Right cardiac atrium (tissue), 5 donors: ENCODE measurements at regions not wholly inside any gene's neighbourhood (a gene's known extent, or its start where the extent isn't known, plus 50 kb on each side); places are given as distances from the start of the nearest gene placed in this dataset.

Source experiments
- ATAC-seq, 2 donors: fragments of 200-7000 bp; cut with Tn5 transposase; one replicate each; pipeline versions ENCODE4 v1.8.0 to v1.9.1; 2020; ENCODE audit warnings: moderate library complexity in 2 of 2, mild to moderate bottlenecking in 1 of 2
- DNase-seq, 3 donors: peaks; one replicate each; pipeline ENCODE4 v3.0.0-alpha.2; 2020
- H3K27ac ChIP-seq: one replicate; pipeline ENCODE4 v1.5.1; 2013; ENCODE audit warnings: mild to moderate bottlenecking, low read length, control low read depth, moderate library complexity
- H3K27me3 ChIP-seq: one replicate; pipeline ENCODE4 v1.6.1; 2013; ENCODE audit not compliant: control insufficient read depth, insufficient read depth
- H3K4me1 ChIP-seq: one replicate; pipeline ENCODE4 v1.6.1; 2013; ENCODE audit warnings: low read length; ENCODE audit not compliant: control insufficient read depth, insufficient read depth
- H3K4me3 ChIP-seq: one replicate; pipeline ENCODE4 v1.5.1; 2013; ENCODE audit warnings: low read length, control low read depth
- H3K9me3 ChIP-seq: one replicate; pipeline ENCODE4 v1.6.1; 2013; ENCODE audit warnings: low read length; ENCODE audit not compliant: control insufficient read depth
- WGBS: extraction: QIAGEN DNeasy Blood & Tissue Kit; methylation state at CpG from one replicate; pipeline ENCODE4 v1.1.7; 2013; 5-methylcytosine and 5-hydroxymethylcytosine counted together
- intact Hi-C, 4 donors: fragments of 100-400 bp; cut with DNase I; formaldehyde crosslinking; loops; one replicate each; pipeline versions ENCODE4 v1.11.0 to v1.14.0; 2022 to 2023
- donor health status: healthy with polysubstance abuse.
- donor health status: DM: no; HTN: yes; CAD: no.
- donor health status: DM: no; HTN: no; CAD: no.
- donor health status: DM: no; HTN: yes; CAD: no; lungs with severe emphysema.
- donor health status: DM: yes; HTN: yes; CAD: no.

DNA sequence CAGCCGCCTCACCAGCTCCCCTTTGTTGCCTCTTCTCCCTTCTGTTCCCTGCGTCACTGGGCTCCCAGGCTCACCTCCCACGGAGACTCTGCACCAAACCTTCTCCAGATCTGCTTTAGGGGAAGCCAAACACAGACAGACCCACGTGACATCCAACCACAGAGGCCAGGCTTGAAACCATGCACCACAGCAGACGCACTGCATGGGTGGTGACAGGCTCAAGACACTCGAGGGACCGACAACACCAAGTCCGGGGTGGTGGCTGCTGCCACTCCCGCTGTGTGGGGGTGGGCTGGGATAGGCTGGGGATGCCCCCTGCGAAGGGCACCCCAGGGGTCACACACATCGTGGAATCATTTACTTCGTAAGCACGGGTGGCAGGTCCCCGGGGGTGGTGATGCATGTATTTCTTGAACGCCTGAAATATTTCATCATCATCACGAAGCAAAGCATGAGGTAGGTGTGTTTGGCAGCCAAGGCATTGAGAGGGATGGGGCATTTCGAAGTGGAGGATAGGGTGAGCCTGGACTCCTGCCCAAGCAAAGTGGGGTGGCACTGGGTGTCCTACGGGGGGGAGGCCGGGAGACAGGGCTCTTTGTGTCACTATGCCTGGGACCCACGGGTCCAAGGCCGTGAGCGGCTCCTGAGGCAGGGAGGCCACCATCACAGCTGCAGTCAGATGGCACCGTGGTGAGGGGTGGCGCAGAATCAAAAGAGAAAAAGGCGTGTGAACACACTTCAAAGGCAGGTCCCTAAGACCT, 66.8 kb upstream of the RFLNA start:
- Histone ChIP-seq H3K4me3 (no peak overlapping the region), H3K9me3 (no peaks in the 10 kb centered on the region), H3K27ac (no peak overlapping the region), H3K4me1 (no peaks in the 10 kb centered on the region), H3K27me3 (no peaks in the 10 kb centered on the region)
- ATAC-seq: no peak
- WGBS: 81% methylated on average over 25 of the region's 25 CpGs
- intact Hi-C loops: no loop called here
- no peak for DNase-seq

DNA sequence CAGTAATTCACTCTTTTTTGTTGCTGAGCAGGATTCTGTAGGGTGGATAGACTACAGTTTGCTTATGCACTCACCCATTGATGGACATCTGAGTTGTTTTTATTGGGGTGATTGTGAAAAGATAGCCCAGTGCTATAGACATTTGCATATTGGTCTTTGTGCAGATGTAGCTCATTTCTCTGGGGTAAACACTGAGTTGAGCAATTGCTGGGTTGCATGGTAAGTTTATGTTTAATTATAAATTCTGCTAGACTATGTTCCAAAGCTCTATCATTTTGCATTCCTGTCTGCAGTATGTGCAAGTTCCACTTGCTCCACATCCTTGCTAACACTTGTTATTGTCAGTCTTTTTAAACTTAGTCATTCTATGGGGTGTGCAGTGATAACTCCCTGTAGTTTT, 65.4 kb upstream of the RFLNA start:
- no peak for DNase-seq
- Histone ChIP-seq H3K27me3 (no peaks in the 10 kb centered on the region), H3K9me3 (no peaks in the 10 kb centered on the region), H3K27ac (no peak overlapping the region), H3K4me1 (no peaks in the 10 kb centered on the region), H3K4me3 (no peak overlapping the region)
- intact Hi-C loops: no loop called here
- ATAC-seq: no peak

DNA sequence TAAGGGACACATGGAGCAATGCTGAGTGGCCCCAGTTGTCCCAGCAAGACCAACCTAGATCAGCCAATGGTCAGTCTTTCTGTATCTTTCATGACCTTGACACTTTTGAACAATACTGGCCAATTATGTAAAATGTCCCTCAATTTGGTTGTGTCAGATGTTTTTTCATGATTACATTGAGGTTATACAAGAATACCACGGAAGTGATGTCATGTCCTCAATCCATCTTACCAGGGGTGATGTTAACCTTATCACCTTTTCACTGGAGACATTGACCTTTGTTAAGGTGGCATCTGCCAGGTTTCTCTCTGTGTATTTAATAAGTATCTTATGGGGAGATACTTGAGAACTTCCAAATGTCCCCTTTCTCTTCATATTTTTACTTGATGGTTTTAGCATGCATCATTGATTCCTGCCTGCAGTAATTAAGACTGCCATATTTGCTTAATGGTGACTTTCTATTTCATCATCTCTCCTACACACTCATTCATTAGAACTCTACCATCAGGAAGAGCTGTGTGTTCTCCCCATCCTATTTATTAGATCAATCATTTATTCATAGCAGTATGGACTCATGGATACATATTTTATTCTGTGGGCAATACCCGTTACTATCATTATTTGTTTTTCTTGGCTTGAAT, 64.7 kb upstream of the RFLNA start:
- no peaks in the 10 kb centered on the region for H3K4me1 ChIP-seq
- intact Hi-C loops: no loop called here
- H3K4me3 ChIP-seq: no peak overlapping the region
- H3K27ac ChIP-seq: no peak overlapping the region
- no peaks in the 10 kb centered on the region for H3K9me3 ChIP-seq
- DNase-seq (no peak), ATAC-seq (no peak)
- no peaks in the 10 kb centered on the region for H3K27me3 ChIP-seq
- 79% methylated on average over 2 of the region's 2 CpGs for WGBS

DNA sequence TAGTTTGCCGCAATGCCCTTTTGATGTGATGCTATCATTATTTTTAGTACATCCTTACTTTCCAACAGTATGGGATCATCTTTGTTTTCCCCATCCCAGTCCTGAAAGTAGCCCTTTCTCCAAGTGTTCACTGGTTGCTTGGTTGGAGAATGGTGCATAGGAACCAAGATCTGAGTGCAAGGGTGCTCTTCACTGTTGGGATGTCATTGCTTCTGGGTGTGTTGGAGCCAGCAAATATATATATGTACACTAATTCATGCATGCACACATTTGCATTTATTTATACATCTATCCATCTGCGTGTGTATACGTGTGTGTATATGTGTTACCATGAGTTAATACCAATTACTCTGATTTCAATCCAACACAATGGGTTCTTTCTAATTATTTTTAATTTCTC, 64.1 kb upstream of the RFLNA start:
- Histone ChIP-seq H3K27ac (no peak overlapping the region), H3K27me3 (no peaks in the 10 kb centered on the region), H3K4me3 (no peak overlapping the region), H3K4me1 (no peaks in the 10 kb centered on the region), H3K9me3 (no peaks in the 10 kb centered on the region)
- 98% methylated on average over 3 of the region's 3 CpGs for WGBS
- intact Hi-C loops: no loop called here
- ATAC-seq (no peak), DNase-seq (no peak)

DNA sequence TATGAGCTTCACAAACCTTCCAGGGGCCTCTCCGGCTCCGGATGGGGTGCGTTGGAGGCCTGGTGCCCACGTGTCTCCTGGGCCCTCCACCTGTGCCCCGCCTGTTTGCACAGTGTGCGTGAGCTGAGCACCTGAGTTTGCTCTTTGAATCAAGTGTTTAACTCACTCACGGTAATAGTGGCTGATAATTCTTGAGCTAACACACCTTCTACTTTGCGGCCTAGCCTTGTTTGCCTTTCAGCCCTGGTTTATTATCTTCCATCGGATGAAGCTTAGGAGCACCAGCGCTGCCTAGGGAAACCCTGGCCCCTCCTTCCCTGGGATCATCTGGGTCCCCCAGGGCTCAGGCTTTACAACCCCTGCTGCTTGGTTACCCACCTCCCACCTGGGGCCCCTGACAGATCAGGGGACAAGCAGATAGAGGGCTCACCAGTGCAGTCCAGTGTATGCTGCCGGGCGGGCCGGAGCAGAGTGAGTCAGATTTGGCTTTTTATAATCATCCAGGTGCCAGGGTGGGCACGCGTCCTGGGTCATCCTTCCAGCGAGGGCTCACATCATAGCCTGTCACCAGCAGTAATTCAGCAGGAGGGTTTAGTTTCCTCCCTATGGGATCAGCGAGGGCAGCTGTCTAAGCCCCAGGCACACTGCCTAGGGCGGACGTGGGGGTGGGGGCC, 62.8 kb upstream of the RFLNA start:
- no peaks in the 10 kb centered on the region for H3K4me1 ChIP-seq
- 88% methylated on average over 19 of the region's 19 CpGs for WGBS
- intact Hi-C loops: no loop called here
- H3K27ac ChIP-seq: no peak overlapping the region
- DNase-seq: no peak
- H3K4me3 ChIP-seq: no peak overlapping the region
- ATAC-seq: no peak
- no peaks in the 10 kb centered on the region for H3K9me3 ChIP-seq
- H3K27me3 ChIP-seq: no peaks in the 10 kb centered on the region

DNA sequence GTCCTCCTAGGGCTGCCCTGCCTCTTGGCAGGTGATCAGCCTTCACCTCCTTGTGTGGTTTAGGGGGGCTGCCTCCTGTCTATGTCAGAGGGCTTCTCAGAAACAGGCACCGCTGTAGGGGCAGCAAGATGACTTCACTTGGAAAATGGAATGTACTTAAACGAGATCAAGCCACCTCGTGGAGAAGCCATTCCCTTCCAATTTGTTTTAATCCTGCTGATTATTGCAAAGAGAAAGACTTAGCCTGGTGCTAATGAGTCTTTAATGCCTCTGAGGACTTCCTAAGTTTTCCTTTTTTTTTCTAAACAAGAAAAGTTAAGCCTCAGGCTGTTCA, 62.3 kb upstream of the RFLNA start:
- Histone ChIP-seq H3K27ac (no peak overlapping the region), H3K9me3 (no peaks in the 10 kb centered on the region), H3K4me3 (no peak overlapping the region), H3K4me1 (no peaks in the 10 kb centered on the region), H3K27me3 (no peaks in the 10 kb centered on the region)
- 65% methylated on average over 3 of the region's 3 CpGs for WGBS
- intact Hi-C loops: no loop called here
- ATAC-seq (no peak), DNase-seq (no peak)

DNA sequence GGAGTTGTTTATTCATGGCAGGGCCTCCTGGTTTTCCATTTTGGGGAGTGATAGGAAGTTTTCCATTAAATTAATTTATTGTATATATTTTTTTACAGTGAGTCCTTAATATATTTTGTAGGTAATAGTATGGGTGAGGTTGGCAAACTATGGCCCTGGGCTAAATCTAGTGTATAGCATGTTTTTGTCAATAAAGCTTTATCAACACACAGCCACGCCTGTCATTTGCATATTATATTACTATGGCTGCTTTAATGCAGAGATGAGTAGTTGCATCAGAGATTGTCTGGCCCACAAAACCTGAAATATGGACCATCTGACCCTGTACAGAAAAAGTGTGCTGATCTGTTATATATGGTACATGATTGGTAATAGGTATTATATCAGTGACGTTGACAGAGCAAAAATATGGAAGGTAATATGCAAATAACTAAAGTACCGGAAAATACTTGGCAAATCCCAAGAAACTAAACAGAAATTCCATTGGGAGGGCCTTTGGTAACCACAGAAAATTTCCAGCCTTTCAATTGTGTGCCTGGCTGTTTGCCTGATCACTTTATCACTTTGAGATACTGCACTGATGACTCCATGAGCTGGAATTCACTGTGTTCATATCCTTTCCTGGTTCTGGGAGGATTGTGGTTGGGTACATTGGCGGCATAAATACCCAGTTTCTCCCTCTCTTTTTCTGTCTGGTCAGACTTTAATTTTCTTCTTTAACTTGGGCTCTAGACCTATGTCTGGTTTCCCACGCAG, 61.7 kb upstream of the RFLNA start:
- Histone ChIP-seq H3K4me3 (no peak overlapping the region), H3K4me1 (no peaks in the 10 kb centered on the region), H3K27me3 (no peaks in the 10 kb centered on the region), H3K27ac (no peak overlapping the region), H3K9me3 (no peaks in the 10 kb centered on the region)
- 57% methylated on average over 5 of the region's 5 CpGs for WGBS
- DNase-seq (no peak), ATAC-seq (peak; percentile 59 to 90)
- intact Hi-C loops: no loop called here

DNA sequence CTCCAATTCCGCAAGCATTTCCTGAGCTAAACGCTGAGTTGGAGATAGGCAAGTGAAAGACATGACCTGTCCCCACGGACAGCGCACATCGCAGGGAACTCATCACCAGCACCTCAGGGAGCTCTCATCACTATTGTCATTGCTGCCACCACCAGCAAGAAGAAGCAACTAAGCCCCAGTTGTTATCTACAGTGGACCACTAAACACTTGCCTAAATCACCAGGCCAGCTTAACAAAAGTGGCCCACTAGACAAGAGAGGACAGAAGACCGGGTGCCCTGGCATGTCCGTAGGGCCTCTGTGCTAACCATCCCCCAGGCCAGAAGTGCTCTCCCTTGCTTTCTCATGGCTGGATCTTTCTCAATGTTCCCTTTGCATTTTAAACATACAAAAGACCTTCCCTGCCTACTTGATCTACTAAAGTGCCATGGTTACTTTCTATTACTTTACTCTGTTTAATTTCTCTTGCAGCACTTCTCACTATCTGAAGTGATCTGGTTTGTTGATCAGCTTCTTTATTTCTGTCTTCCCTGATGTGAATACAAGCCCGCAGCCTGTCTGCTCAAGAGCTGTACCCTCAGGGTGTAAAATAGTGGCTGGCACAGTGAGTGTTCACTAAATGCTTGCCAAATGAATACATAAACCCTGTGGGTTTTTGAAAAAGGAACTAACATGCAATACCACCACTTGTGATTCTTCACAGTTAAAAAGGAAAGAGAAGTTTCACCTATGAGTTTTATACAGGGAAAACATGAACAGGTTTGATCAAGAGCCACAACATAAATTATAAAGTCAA, 60.9 kb upstream of the RFLNA start:
- DNase-seq: no peak
- WGBS: 39% methylated on average over 8 of the region's 8 CpGs
- Histone ChIP-seq H3K4me1 (no peaks in the 10 kb centered on the region), H3K27ac (no peak overlapping the region), H3K9me3 (no peaks in the 10 kb centered on the region), H3K27me3 (no peaks in the 10 kb centered on the region), H3K4me3 (no peak overlapping the region)
- ATAC-seq: peak; percentile 60 to 63
- intact Hi-C loops: no loop called here

DNA sequence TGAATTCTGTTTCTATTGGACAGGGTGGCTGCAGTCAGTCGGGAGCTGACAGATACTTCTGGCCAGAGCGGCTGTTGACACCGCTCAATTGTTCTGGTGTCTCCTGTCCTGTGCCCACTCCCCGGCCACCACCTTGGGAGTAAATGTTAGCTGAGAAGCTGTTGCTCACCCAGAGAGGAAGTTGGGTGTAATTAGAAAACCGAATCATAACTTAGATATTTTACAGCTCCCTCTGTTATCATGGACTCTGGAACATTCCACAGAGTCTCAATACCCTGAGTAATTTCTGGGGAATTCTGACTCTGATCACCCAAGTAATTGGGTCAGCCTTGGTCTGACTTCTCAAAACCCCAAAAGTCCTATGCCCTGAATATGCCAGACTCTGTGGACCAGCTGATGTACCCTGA, 58.3 kb upstream of the RFLNA start:
- H3K9me3 ChIP-seq: peaks cover 2% of the 10 kb centered on the region
- H3K27ac ChIP-seq: no peak overlapping the region
- no peak for ATAC-seq
- no peaks in the 10 kb centered on the region for H3K4me1 ChIP-seq
- WGBS: 66% methylated on average over 5 of the region's 5 CpGs
- no peaks in the 10 kb centered on the region for H3K27me3 ChIP-seq
- DNase-seq: no peak
- H3K4me3 ChIP-seq: no peak overlapping the region
- intact Hi-C loops: no loop called here

DNA sequence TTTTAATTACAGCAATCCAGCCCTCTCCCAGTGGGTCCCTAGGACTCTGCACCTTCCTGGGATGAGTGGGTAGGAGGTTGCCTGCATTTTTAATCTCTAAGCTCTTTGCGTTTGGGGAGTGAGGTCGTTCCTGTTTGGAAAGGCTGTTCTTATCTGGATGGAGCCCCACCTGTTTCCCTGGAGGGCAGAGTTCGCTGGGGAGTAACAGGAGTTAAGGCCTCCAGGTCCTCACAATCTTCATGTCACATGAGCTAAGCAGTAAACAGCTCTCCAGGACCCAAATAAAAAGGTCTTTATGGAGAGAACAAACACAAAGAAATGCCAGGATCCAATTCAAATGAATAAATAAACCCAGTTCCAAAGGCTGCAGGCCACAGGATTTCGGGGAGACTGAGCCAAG, 56.0 kb upstream of the RFLNA start:
- 62% methylated on average over 4 of the region's 4 CpGs for WGBS
- Histone ChIP-seq H3K4me3 (no peak overlapping the region), H3K9me3 (peaks cover 2% of the 10 kb centered on the region), H3K27me3 (no peaks in the 10 kb centered on the region), H3K27ac (no peak overlapping the region), H3K4me1 (no peaks in the 10 kb centered on the region)
- intact Hi-C loops: no loop called here
- no peak for DNase-seq
- peak in 1 of 2 donors; percentile 25 for ATAC-seq
